IPS-18a (cell line): ENCODE measurements at regions not wholly inside any gene's neighbourhood (a gene's known extent, or its start where the extent isn't known, plus 50 kb on each side); places are given as distances from the start of the nearest gene placed in this dataset.

Source experiments
- H3K27ac ChIP-seq: one replicate; pipeline ENCODE4 v1.5.1; 2013; ENCODE audit warnings: low read length
- H3K27me3 ChIP-seq: one replicate; pipeline ENCODE4 v1.6.1; 2013; ENCODE audit warnings: mild to moderate bottlenecking, low read length; ENCODE audit not compliant: control insufficient read depth, insufficient read depth
- H3K36me3 ChIP-seq: one replicate; pipeline ENCODE4 v1.6.1; 2013; ENCODE audit warnings: low read depth, low read length; ENCODE audit not compliant: control insufficient read depth
- H3K4me1 ChIP-seq: one replicate; pipeline ENCODE4 v1.6.1; 2013; ENCODE audit warnings: low read depth, low read length; ENCODE audit not compliant: control insufficient read depth
- H3K4me3 ChIP-seq: one replicate; pipeline ENCODE4 v1.5.1; 2013; ENCODE audit warnings: low read length
- H3K9ac ChIP-seq: one replicate; pipeline ENCODE4 v1.6.1; 2013; ENCODE audit warnings: mild to moderate bottlenecking, low read length, moderate library complexity
- H3K9me3 ChIP-seq: one replicate; pipeline ENCODE4 v1.6.1; 2013; ENCODE audit warnings: low read depth, low read length; ENCODE audit not compliant: control insufficient read depth

GRCh38 chr12:89801284-89801683 lies 92.6 kb upstream of the ATP2B1 start:
- Histone ChIP-seq H3K4me1 (no peaks in the 10 kb centered on the region), H3K4me3 (no peak overlapping the region), H3K9me3 (no peaks in the 10 kb centered on the region), H3K36me3 (no peaks in the 10 kb centered on the region), H3K27me3 (no peaks in the 10 kb centered on the region), H3K27ac (no peak overlapping the region), H3K9ac (no peak overlapping the region)

DNA sequence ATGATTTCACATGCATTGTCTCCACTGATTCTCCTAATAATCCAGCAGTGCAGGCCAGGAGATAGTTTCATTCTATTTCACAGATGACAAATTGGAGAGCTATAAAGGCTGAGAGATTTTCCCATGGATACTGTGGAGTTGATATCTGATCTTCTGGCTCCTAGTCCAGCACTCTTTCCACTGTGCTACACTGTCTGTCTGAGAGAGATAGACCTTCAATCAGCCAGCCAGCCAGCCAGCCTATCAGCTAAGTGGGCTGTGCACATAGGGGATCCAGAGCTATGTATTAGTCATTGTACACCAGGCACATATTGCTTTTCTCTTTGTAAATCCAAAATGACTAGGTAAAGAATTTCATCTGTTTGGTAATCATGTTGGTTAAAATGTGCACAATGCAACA lies 91.8 kb upstream of the ATP2B1 start:
- Histone ChIP-seq H3K9ac (no peak overlapping the region), H3K4me1 (no peaks in the 10 kb centered on the region), H3K36me3 (no peaks in the 10 kb centered on the region)

DNA sequence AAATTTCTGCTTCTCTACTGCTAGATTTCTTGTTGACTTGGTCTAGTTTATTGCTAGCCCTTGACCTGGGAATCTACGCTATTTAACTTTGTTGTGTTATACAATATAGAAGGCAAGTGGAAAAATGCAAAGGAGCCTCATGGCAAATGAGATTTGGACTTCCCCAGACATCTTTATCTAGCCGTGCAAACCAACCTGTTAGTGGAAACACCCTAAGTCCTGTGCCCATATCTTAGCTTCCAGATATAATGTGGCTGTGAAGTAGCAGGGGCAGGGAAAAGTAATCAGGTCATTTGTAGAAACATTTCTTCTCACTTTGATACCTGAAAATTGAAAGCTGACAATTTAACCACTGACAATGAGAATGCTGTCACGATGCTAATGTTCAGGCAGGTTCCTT lies 90.7 kb upstream of the ATP2B1 start:
- H3K4me1 ChIP-seq: no peaks in the 10 kb centered on the region
- no peaks in the 10 kb centered on the region for H3K9me3 ChIP-seq
- no peak overlapping the region for H3K9ac ChIP-seq
- H3K36me3 ChIP-seq: no peaks in the 10 kb centered on the region
- H3K4me3 ChIP-seq: no peak overlapping the region
- no peak overlapping the region for H3K27ac ChIP-seq
- no peaks in the 10 kb centered on the region for H3K27me3 ChIP-seq

More for the DNA sequence above, 91.8 kb upstream of the ATP2B1 start:
- Histone ChIP-seq H3K9me3 (no peaks in the 10 kb centered on the region), H3K27ac (no peak overlapping the region), H3K4me3 (no peak overlapping the region), H3K27me3 (no peaks in the 10 kb centered on the region)

GRCh38 chr12:89797436-89797835 lies 88.8 kb upstream of the ATP2B1 start:
- H3K9ac ChIP-seq: no peak overlapping the region
- H3K4me1 ChIP-seq: no peaks in the 10 kb centered on the region
- H3K27ac ChIP-seq: no peak overlapping the region
- no peak overlapping the region for H3K4me3 ChIP-seq
- no peaks in the 10 kb centered on the region for H3K36me3 ChIP-seq
- no peaks in the 10 kb centered on the region for H3K27me3 ChIP-seq
- H3K9me3 ChIP-seq: no peaks in the 10 kb centered on the region

- Histone ChIP-seq H3K27me3 (no peaks in the 10 kb centered on the region), H3K27ac (no peak overlapping the region), H3K36me3 (no peaks in the 10 kb centered on the region), H3K4me1 (no peaks in the 10 kb centered on the region), H3K9me3 (no peaks in the 10 kb centered on the region), H3K4me3 (no peak overlapping the region), H3K9ac (no peak overlapping the region)
Observed at GRCh38 chr12:89796798-89797382, 88.3 kb upstream of the ATP2B1 start.

DNA sequence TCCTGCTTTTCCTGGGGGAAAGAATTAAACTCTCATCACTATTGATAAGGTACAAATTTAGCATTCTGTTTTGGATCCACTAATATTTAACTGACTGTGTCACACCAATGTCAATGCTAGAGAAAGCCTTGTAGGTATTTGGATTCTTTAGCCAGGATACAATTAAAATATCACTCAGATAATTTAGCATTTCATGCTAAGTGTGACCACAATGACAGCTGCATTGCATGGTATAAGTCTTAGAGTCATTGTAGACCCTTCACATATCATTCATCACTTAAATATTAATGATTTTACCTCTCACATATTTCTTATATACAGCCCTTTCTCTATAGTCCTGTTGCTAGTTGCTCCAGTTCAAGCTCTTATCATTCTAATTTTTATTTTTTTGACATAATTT lies 85.3 kb upstream of the ATP2B1 start:
- Histone ChIP-seq H3K4me1 (no peaks in the 10 kb centered on the region), H3K9me3 (no peaks in the 10 kb centered on the region), H3K27me3 (no peaks in the 10 kb centered on the region), H3K27ac (no peak overlapping the region), H3K36me3 (no peaks in the 10 kb centered on the region), H3K4me3 (no peak overlapping the region), H3K9ac (no peak overlapping the region)

GRCh38 chr12:89791286-89791685 lies 82.6 kb upstream of the ATP2B1 start:
- H3K36me3 ChIP-seq: no peaks in the 10 kb centered on the region
- H3K4me1 ChIP-seq: no peaks in the 10 kb centered on the region
- H3K27ac ChIP-seq: no peak overlapping the region
- H3K27me3 ChIP-seq: no peaks in the 10 kb centered on the region
- no peak overlapping the region for H3K9ac ChIP-seq
- H3K4me3 ChIP-seq: no peak overlapping the region
- peaks cover 4% of the 10 kb centered on the region for H3K9me3 ChIP-seq

DNA sequence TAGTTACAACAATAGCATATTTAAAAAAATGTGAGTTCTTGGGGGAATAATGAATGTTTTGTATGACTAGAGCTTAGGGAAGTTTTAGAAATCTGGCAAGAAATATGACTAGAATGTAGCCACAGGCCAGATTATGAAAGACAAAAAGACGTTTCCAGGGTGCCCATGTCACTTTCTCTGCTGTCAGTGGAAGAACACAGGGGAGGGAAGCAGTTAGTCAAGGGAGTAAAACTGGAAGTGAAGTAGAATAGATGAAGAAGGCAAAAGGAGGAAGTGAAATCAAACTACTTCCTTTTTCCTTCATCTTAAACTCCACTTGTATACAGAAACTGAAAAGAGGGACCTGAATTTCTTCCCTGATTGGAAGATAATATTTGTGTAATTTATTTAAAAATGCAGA lies 81.2 kb upstream of the ATP2B1 start:
- no peaks in the 10 kb centered on the region for H3K36me3 ChIP-seq
- no peaks in the 10 kb centered on the region for H3K27me3 ChIP-seq
- H3K4me3 ChIP-seq: no peak overlapping the region
- no peaks in the 10 kb centered on the region for H3K4me1 ChIP-seq
- H3K9ac ChIP-seq: no peak overlapping the region
- H3K9me3 ChIP-seq: peaks cover 17% of the 10 kb centered on the region
- no peak overlapping the region for H3K27ac ChIP-seq

DNA sequence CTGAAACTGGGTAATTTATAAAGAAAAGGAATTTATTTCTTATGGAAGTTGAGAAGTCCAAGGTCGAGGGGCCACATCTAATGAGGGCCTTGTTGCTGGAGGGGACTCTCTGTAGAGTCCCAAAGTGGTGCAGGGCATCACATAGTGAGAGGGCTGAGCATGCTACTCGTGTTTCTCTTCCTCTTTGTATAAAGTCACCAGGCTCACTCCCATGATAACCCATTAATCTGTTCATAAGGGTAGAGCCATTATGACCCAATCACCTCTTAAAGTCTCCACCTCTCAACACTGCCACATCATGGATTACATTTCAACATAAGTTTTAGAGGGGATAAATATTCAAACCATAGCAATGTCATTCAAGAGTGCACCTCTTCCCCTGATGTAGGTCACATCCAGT lies 79.1 kb upstream of the ATP2B1 start:
- Histone ChIP-seq H3K27ac (no peak overlapping the region), H3K27me3 (no peaks in the 10 kb centered on the region), H3K4me3 (no peak overlapping the region), H3K9me3 (peaks cover 17% of the 10 kb centered on the region), H3K9ac (no peak overlapping the region), H3K4me1 (no peaks in the 10 kb centered on the region), H3K36me3 (no peaks in the 10 kb centered on the region)

GRCh38 chr12:89786177-89786810 lies 77.7 kb upstream of the ATP2B1 start:
- no peak overlapping the region for H3K27ac ChIP-seq
- no peak overlapping the region for H3K9ac ChIP-seq
- no peaks in the 10 kb centered on the region for H3K27me3 ChIP-seq
- no peaks in the 10 kb centered on the region for H3K4me1 ChIP-seq
- no peak overlapping the region for H3K4me3 ChIP-seq
- no peaks in the 10 kb centered on the region for H3K36me3 ChIP-seq
- peaks cover 17% of the 10 kb centered on the region for H3K9me3 ChIP-seq

DNA sequence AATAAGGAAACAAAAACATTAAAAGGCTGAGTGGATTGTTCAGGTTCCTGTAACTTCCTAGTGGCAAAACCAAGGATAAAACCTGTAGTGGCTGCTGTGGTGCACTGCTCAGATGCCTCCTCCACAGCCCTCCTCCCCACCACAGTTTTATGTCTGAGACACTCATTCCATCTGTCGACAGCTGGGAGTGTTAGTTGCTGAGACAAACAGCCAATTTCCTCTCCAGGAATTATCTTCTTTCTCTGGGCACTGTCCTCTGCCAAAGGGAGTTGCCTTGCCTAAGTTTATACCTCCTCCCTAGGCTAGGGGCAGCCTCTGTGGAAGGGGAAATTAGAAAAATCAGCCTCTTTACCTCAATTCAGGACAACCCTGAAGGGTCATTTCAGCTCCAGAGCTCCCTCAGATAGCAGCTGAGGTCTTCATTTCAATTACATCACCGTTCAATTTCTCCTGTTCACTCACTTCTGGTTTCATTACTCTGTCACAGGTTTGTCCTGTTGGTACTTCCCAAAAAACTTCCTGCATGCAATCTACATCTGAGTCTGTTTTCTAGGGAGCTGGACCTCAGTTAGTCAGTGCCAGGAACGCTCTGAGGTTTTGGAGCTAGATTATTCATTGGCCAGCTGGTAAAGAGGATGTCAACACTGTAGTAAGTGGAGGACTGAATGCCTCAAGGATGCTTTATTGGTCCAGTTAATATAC lies 74.9 kb upstream of the ATP2B1 start:
- Histone ChIP-seq H3K9ac (no peak overlapping the region), H3K4me1 (no peaks in the 10 kb centered on the region), H3K27ac (no peak overlapping the region), H3K27me3 (no peaks in the 10 kb centered on the region), H3K9me3 (peaks cover 17% of the 10 kb centered on the region), H3K4me3 (no peak overlapping the region), H3K36me3 (no peaks in the 10 kb centered on the region)

GRCh38 chr12:89782807-89783206 lies 74.2 kb upstream of the ATP2B1 start:
- no peaks in the 10 kb centered on the region for H3K36me3 ChIP-seq
- peaks cover 17% of the 10 kb centered on the region for H3K9me3 ChIP-seq
- no peak overlapping the region for H3K9ac ChIP-seq
- no peak overlapping the region for H3K4me3 ChIP-seq
- no peaks in the 10 kb centered on the region for H3K4me1 ChIP-seq
- no peaks in the 10 kb centered on the region for H3K27me3 ChIP-seq
- H3K27ac ChIP-seq: no peak overlapping the region
